ENCODE measurements at regions not wholly inside any gene's neighbourhood (a gene's known extent, or its start where the extent isn't known, plus 50 kb on each side); places are given as distances from the start of the nearest gene placed in this dataset.

- H3K4me3 ChIP-seq (ENCODE audit: low read depth, low read length) = no peak overlapping the region
- H3K27ac ChIP-seq (ENCODE audit: extremely low read depth, low read depth, low read length) = peak overlapping the region; percentile 28; the same call in 1 of the 2 replicates
Measured at GRCh38 chr2:144333143-144333555, 186.8 kb downstream of the ZEB2 start.

GRCh38 chr2:144332356-144333142 lies 187.4 kb downstream of the ZEB2 start:
- Histone ChIP-seq H3K4me3 (ENCODE audit: low read depth, low read length) (peak overlapping the region; percentile 67), H3K36me3 (ENCODE audit: control insufficient read depth in 2 of 2, insufficient read depth in 1 of 2, low read length in 2 of 2) (no peaks in the 10 kb centered on the region), H3K27ac (ENCODE audit: extremely low read depth, low read depth, low read length) (peak overlapping the region; percentile 91; the same call in 1 of the 2 replicates), H3K4me1 (ENCODE audit: control insufficient read depth, insufficient read depth, low read length) (no peaks in the 10 kb centered on the region), H3K9me3 (ENCODE audit: control insufficient read depth, insufficient read depth, low read depth, low read length) (no peaks in the 10 kb centered on the region)
- ChIA-PET POLR2A (interaction anchor here (0.6 kb wide), 1 partner anchor 86 kb away, joined by 5 read pairs; no protein-coding TSS in a partner anchor), CTCF (interaction anchor here (0.7 to 0.9 kb wide), 2 partner anchors 11 to 27 kb away, joined by 3 to 5 read pairs; no protein-coding TSS in a partner anchor)
- TF ChIP-seq GLIS1 (tag by site-specific recombination; IDR thresholded peaks at IDR 0.05) (peak; percentile 47), ZBTB26 (tag by site-specific recombination; optimal IDR thresholded peaks at IDR 0.05) (peak; percentile 54), ZBTB8A (tag by site-specific recombination; IDR thresholded peaks at IDR 0.05) (peak; percentile 74), TSHZ1 (tag by site-specific recombination; IDR thresholded peaks at IDR 0.05; ENCODE audit: borderline replicate concordance) (peak; percentile 17; the same call in 1 of the 2 replicates), ZNF560 (tag by site-specific recombination; IDR thresholded peaks at IDR 0.05; ENCODE audit: borderline replicate concordance) (no peak), BCL11B (tag by site-specific recombination; IDR thresholded peaks at IDR 0.05; ENCODE audit: low read depth) (no peak), KLF8 (tag by site-specific recombination; IDR thresholded peaks at IDR 0.05) (peak; percentile 62; the same call in 1 of the 2 replicates), PBX3 (CRISPR knock-in tag; IDR thresholded peaks at IDR 0.05) (peak; percentile 39; the same call in 1 of the 2 replicates), ZNF2 (tag by site-specific recombination; IDR thresholded peaks at IDR 0.05) (0 out of 2 replicates have a peak, but pooled peaks have one; percentile 54), ZNF423 (tag by site-specific recombination; IDR thresholded peaks at IDR 0.05) (no peak), EGR2 (tag by site-specific recombination; IDR thresholded peaks at IDR 0.05; ENCODE audit: low read depth) (peak; percentile 58; the same call in 1 of the 2 replicates), ZNF404 (tag by site-specific recombination; IDR thresholded peaks at IDR 0.05) (no peak), ZBTB20 (tag by site-specific recombination; IDR thresholded peaks at IDR 0.05) (peak; percentile 20; the same call in 1 of the 2 replicates), ZNF366 (tag by site-specific recombination; conservative IDR thresholded peaks at IDR 0.05) (peak; percentile 42; the same call in 1 of the 2 replicates), ZXDB (tag by site-specific recombination; IDR thresholded peaks at IDR 0.05) (peak; percentile 45; the same call in 1 of the 2 replicates)

More at GRCh38 chr2:144333143-144333555, 186.8 kb downstream of the ZEB2 start:
- ChIA-PET POLR2A (no interaction called here), CTCF (interaction anchor here (0.7 to 0.9 kb wide), 2 partner anchors 10 to 26 kb away, joined by 3 to 5 read pairs; no protein-coding TSS in a partner anchor)
- H3K4me1 ChIP-seq (ENCODE audit: control insufficient read depth, insufficient read depth, low read length) = no peaks in the 10 kb centered on the region
- TF ChIP-seq ZNF140 (tag by site-specific recombination; IDR thresholded peaks at IDR 0.05) (no peak), ZBTB44 (tag by site-specific recombination; IDR thresholded peaks at IDR 0.05) (no peak), ZNF362 (tag by site-specific recombination; IDR thresholded peaks at IDR 0.05) (no peak), ZNF704 (tag by site-specific recombination; IDR thresholded peaks at IDR 0.05) (no peak), ZNF585B (tag by site-specific recombination; IDR thresholded peaks at IDR 0.05) (no peak)
- no peaks in the 10 kb centered on the region for H3K36me3 ChIP-seq (ENCODE audit: control insufficient read depth in 2 of 2, insufficient read depth in 1 of 2, low read length in 2 of 2)
- no peaks in the 10 kb centered on the region for H3K9me3 ChIP-seq (ENCODE audit: control insufficient read depth, insufficient read depth, low read depth, low read length)
